Liver (tissue), 8 donors: ENCODE measurements at regions not wholly inside any gene's neighbourhood (a gene's known extent, or its start where the extent isn't known, plus 50 kb on each side); places are given as distances from the start of the nearest gene placed in this dataset.

Source experiments
- DNase-seq: peaks from one replicate; pipeline ENCODE4 v3.0.0-alpha.2; 2017; ENCODE audit warnings: low spot score
- H3K27ac ChIP-seq, 2 donors: one replicate each; pipeline ENCODE4 v1.7.0; 2013; ENCODE audit warnings: inconsistent platforms in 2 of 2, low read length in 2 of 2, control low read depth in 1 of 2, low read depth in 1 of 2, mild to moderate bottlenecking in 1 of 2
- H3K27me3 ChIP-seq, 4 donors: one replicate each; pipeline versions ENCODE4 v1.6.1 to v1.7.0; 2013; ENCODE audit warnings: low read length in 3 of 4, inconsistent platforms in 1 of 4, mild to moderate bottlenecking in 1 of 4, moderate library complexity in 1 of 4; ENCODE audit not compliant: control insufficient read depth in 4 of 4, insufficient read depth in 4 of 4
- H3K36me3 ChIP-seq, 4 donors: one replicate each; pipeline versions ENCODE4 v1.6.1 to v1.7.0; 2013; ENCODE audit warnings: low read length in 3 of 4, mild to moderate bottlenecking in 3 of 4, low read depth in 1 of 4, moderate library complexity in 1 of 4; ENCODE audit not compliant: control insufficient read depth in 4 of 4, insufficient read depth in 3 of 4
- H3K4me1 ChIP-seq, 4 donors: one replicate each; pipeline versions ENCODE4 v1.6.1 to v1.7.0; 2013; ENCODE audit warnings: low read length in 3 of 4, mild to moderate bottlenecking in 3 of 4, moderate library complexity in 1 of 4; ENCODE audit not compliant: control insufficient read depth in 4 of 4, insufficient read depth in 4 of 4
- H3K4me3 ChIP-seq, 3 donors: one replicate each; pipeline versions ENCODE4 v1.6.1 to v1.7.0; 2013; ENCODE audit warnings: low read length in 3 of 3, control low read depth in 1 of 3, low read depth in 1 of 3, mild to moderate bottlenecking in 1 of 3
- H3K9ac ChIP-seq, 2 donors: one replicate each; pipeline ENCODE4 v1.7.0; 2013; ENCODE audit warnings: low read length in 2 of 2, mild to moderate bottlenecking in 2 of 2, moderate library complexity in 2 of 2, control low read depth in 1 of 2, low read depth in 1 of 2
- H3K9me3 ChIP-seq, 4 donors: one replicate each; pipeline versions ENCODE4 v1.6.1 to v1.7.0; 2013; ENCODE audit warnings: low read length in 3 of 4; ENCODE audit not compliant: control insufficient read depth in 4 of 4
- ATF3 ChIP-seq: IDR thresholded peaks from 2 replicates; pipeline ENCODE4 v1.6.1; 2016; ENCODE audit warnings: antibody characterized with exemption
- CTCF ChIP-seq: fragments of 150-350 bp; IDR thresholded peaks from 2 replicates; pipeline ENCODE4 v1.5.1; 2017; ENCODE audit warnings: improper control_type of control experiment, low read depth, low read length; ENCODE audit not compliant: missing input control
- EGR1 ChIP-seq, 2 donors: IDR thresholded peaks; 2 replicates each; pipeline ENCODE4 v1.6.1; 2016 to 2018; ENCODE audit warnings: antibody characterized with exemption in 2 of 2, low read depth in 2 of 2
- FOXA1 ChIP-seq: IDR thresholded peaks from 2 replicates; pipeline ENCODE4 v1.6.1; 2016; ENCODE audit warnings: antibody characterized with exemption
- FOXA2 ChIP-seq: IDR thresholded peaks from 2 replicates; pipeline ENCODE4 v1.6.1; 2016; ENCODE audit warnings: antibody characterized with exemption
- HNF4A ChIP-seq, 2 donors: conservative IDR thresholded peaks; 2 replicates each; pipeline ENCODE4 v1.6.1; 2016; ENCODE audit warnings: antibody characterized with exemption in 2 of 2, mild to moderate bottlenecking in 2 of 2
- HNF4G ChIP-seq: IDR thresholded peaks from 2 replicates; pipeline ENCODE4 v1.6.1; 2016; ENCODE audit warnings: antibody characterized with exemption
- JUND ChIP-seq, 2 donors: IDR thresholded peaks; 2 replicates each; pipeline ENCODE4 v1.6.1; 2016; ENCODE audit warnings: antibody characterized with exemption in 2 of 2
- MAX ChIP-seq: IDR thresholded peaks from 2 replicates; pipeline ENCODE4 v1.6.1; 2016; ENCODE audit warnings: antibody characterized with exemption
- NR2F2 ChIP-seq: IDR thresholded peaks from 2 replicates; pipeline ENCODE4 v1.6.1; 2016; ENCODE audit warnings: antibody characterized with exemption
- RAD21 ChIP-seq, 2 donors: IDR thresholded peaks; 2 replicates each; pipeline ENCODE4 v1.6.1; 2016; ENCODE audit warnings: antibody characterized with exemption in 2 of 2, mild to moderate bottlenecking in 2 of 2
- RXRA ChIP-seq, 2 donors: IDR thresholded peaks; 2 replicates each; pipeline ENCODE4 v1.6.1; 2017 to 2018; ENCODE audit warnings: antibody characterized with exemption in 2 of 2, mild to moderate bottlenecking in 1 of 2
- TAF1 ChIP-seq: conservative IDR thresholded peaks from 2 replicates; pipeline ENCODE4 v1.6.1; 2016; ENCODE audit warnings: antibody characterized with exemption, mild to moderate bottlenecking
- YY1 ChIP-seq: IDR thresholded peaks from 2 replicates; pipeline ENCODE4 v1.6.1; 2016; ENCODE audit warnings: antibody characterized with exemption, mild to moderate bottlenecking
- ZBTB33 ChIP-seq: IDR thresholded peaks from 2 replicates; pipeline ENCODE4 v1.6.1; 2016; ENCODE audit warnings: antibody characterized with exemption
- WGBS: extraction: QIAGEN DNeasy Blood & Tissue Kit; methylation state at CpG from one replicate; pipeline ENCODE4 v1.1.7; 2013; 5-methylcytosine and 5-hydroxymethylcytosine counted together
- TF ChIP-seq, protein P1 (sequence below): IDR thresholded peaks from 2 replicates; pipeline ENCODE4 v1.6.1; 2016; ENCODE audit warnings: antibody characterized with exemption, mild to moderate bottlenecking
- donor health status: healthy.
- donor health status: healthy.
- donor health status: healthy.
- donor health status: healthy.
- donor health status: healthy.

- no peak for DNase-seq
- Histone ChIP-seq H3K4me1 (no peaks in the 10 kb centered on the region), H3K9ac (no peak overlapping the region), H3K36me3 (no peaks in the 10 kb centered on the region), H3K27ac (no peak overlapping the region), H3K4me3 (no peak overlapping the region), H3K27me3 (no peaks in the 10 kb centered on the region), H3K9me3 (peaks cover 2 to 6% (median 3%) of the 10 kb centered on the region in 4 donors)
- 80% methylated on average over 8 of the region's 8 CpGs for WGBS
- TF ChIP-seq YY1 (no peak), EGR1 (IDR thresholded peaks at IDR 0.05; ENCODE audit: low read depth in 2 of 2) (no peak), RXRA (IDR thresholded peaks at IDR 0.05) (no peak), ZBTB33 (no peak), MAX (no peak), FOXA1 (no peak), HNF4A (conservative IDR thresholded peaks at IDR 0.05) (no peak), RAD21 (IDR thresholded peaks at IDR 0.05) (no peak), NR2F2 (no peak), FOXA2 (no peak), TAF1 (no peak), HNF4G (no peak), JUND (IDR thresholded peaks at IDR 0.05) (no peak), ATF3 (no peak), CTCF (no peak)
- TF ChIP-seq, protein P1, sequence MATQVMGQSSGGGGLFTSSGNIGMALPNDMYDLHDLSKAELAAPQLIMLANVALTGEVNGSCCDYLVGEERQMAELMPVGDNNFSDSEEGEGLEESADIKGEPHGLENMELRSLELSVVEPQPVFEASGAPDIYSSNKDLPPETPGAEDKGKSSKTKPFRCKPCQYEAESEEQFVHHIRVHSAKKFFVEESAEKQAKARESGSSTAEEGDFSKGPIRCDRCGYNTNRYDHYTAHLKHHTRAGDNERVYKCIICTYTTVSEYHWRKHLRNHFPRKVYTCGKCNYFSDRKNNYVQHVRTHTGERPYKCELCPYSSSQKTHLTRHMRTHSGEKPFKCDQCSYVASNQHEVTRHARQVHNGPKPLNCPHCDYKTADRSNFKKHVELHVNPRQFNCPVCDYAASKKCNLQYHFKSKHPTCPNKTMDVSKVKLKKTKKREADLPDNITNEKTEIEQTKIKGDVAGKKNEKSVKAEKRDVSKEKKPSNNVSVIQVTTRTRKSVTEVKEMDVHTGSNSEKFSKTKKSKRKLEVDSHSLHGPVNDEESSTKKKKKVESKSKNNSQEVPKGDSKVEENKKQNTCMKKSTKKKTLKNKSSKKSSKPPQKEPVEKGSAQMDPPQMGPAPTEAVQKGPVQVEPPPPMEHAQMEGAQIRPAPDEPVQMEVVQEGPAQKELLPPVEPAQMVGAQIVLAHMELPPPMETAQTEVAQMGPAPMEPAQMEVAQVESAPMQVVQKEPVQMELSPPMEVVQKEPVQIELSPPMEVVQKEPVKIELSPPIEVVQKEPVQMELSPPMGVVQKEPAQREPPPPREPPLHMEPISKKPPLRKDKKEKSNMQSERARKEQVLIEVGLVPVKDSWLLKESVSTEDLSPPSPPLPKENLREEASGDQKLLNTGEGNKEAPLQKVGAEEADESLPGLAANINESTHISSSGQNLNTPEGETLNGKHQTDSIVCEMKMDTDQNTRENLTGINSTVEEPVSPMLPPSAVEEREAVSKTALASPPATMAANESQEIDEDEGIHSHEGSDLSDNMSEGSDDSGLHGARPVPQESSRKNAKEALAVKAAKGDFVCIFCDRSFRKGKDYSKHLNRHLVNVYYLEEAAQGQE, result no peak
Observed at GRCh38 chr4:4599481-4600275, 57.8 kb upstream of the STX18 start.
